Endodermal cell (in vitro differentiated cells): ENCODE measurements at regions not wholly inside any gene's neighbourhood (a gene's known extent, or its start where the extent isn't known, plus 50 kb on each side); places are given as distances from the start of the nearest gene placed in this dataset.

ENCODE experiments used
- DNase-seq: peaks from one replicate; pipeline ENCODE4 v3.0.0-alpha.2; 2017
- H3K27ac ChIP-seq: 2 replicates; pipeline ENCODE4 v1.5.1; 2013; ENCODE audit warnings: mild to moderate bottlenecking, low read depth, low read length, moderate library complexity
- H3K27me3 ChIP-seq: 2 replicates; pipeline ENCODE4 v1.6.1; 2013; ENCODE audit warnings: mild to moderate bottlenecking, low read length, moderate library complexity; ENCODE audit not compliant: insufficient read depth, control insufficient read depth, poor library complexity, severe bottlenecking
- H3K36me3 ChIP-seq: 2 replicates; pipeline ENCODE4 v1.7.0; 2013; ENCODE audit warnings: mild to moderate bottlenecking, low read length, moderate library complexity; ENCODE audit not compliant: control insufficient read depth, insufficient read depth
- H3K4me1 ChIP-seq: one replicate; pipeline ENCODE4 v1.7.0; 2013; ENCODE audit warnings: low read length; ENCODE audit not compliant: control insufficient read depth, insufficient read depth
- H3K4me3 ChIP-seq: 2 replicates; pipeline ENCODE4 v1.5.1; 2013; ENCODE audit warnings: mild to moderate bottlenecking, low read length, moderate library complexity
- H3K9ac ChIP-seq: 2 replicates; pipeline ENCODE4 v1.6.1; 2013; ENCODE audit warnings: mild to moderate bottlenecking, low read length, moderate library complexity; ENCODE audit not compliant: poor library complexity, severe bottlenecking; ENCODE audit errors: extremely low read depth
- H3K9me3 ChIP-seq: 2 replicates; pipeline ENCODE4 v1.6.1; 2013; ENCODE audit warnings: mild to moderate bottlenecking, low read length, moderate library complexity; ENCODE audit not compliant: control insufficient read depth
- H3K27ac Mint-ChIP-seq: 2 replicates; pipeline ENCODE4 v1.8.0; 2020; ENCODE audit warnings: mixed read lengths
- H3K27me3 Mint-ChIP-seq: 2 replicates; pipeline ENCODE4 v1.8.0; 2021; ENCODE audit warnings: mild to moderate bottlenecking, mixed read lengths; ENCODE audit not compliant: insufficient read depth
- H3K36me3 Mint-ChIP-seq: 2 replicates; pipeline ENCODE4 v1.8.0; 2020; ENCODE audit warnings: low read depth, mixed read lengths
- H3K4me1 Mint-ChIP-seq: 2 replicates; pipeline ENCODE4 v1.8.0; 2020; ENCODE audit warnings: mixed read lengths
- H3K4me3 Mint-ChIP-seq: 2 replicates; pipeline ENCODE4 v1.8.0; 2020; ENCODE audit warnings: mild to moderate bottlenecking, moderate library complexity, mixed read lengths
- H3K9me3 Mint-ChIP-seq: 2 replicates; pipeline ENCODE4 v1.8.0; 2020; ENCODE audit warnings: mild to moderate bottlenecking, mixed read lengths
- WGBS, 2 experiments: methylation state at CpG; one replicate each; pipeline versions ENCODE4 v1.1.5 to v1.1.7; 2013; ENCODE audit warnings: missing lambda C conversion rate in 2 of 2, mixed read lengths in 1 of 2; ENCODE audit not compliant: insufficient coverage in 1 of 2, insufficient read length in 1 of 2; 5-methylcytosine and 5-hydroxymethylcytosine counted together
- TF ChIP-seq, protein P1 (sequence below): fragments of 200-600 bp; sonication (generic); conservative IDR thresholded peaks from 2 replicates; pipeline ENCODE4 v1.5.0; 2021; ENCODE audit warnings: antibody characterized with exemption, mild to moderate bottlenecking

DNA sequence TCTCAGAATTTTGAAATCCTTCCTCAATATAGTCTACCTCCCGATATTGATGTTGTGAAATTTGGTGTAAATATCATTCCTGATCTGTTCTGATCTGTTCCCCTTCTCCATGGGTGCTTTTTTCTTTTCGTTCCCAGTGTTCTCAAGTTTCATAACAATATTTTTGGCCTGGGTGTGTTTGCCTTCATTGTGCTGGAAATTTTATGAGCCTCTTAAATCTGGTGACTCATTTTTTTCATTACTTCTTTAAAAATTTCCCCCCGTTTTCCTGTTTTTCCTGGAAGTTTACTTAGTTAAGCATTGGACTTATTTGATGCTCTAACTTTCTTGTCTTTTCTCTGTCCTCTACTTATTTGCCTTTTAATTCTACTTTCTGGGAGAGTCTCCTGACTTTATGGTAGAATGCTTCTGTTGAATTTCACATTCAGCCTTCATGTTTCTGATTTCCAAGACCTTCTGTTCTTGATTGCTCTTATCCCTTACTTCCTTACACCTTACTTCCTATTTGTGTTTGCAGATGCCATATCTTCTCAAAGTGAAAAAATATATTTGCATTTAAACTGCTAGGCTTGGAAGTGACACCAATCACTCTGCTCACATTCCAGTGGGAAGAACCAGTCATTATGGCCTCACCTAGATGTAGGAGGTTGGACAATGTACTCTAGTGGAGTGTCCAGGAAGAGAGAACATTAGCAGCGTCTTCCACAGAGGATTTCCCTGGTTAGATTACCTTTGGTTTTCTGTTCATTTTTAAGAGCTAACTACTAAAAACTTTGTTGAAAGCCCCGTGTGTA lies 441.9 kb downstream of the ARHGEF28 start:
- H3K4me1 ChIP-seq: no peaks in the 10 kb centered on the region
- no peak overlapping the region for H3K27ac Mint-ChIP-seq
- DNase-seq: no peak
- 91 to 94% methylated on average over 4 to 5 of the region's 5 CpGs for WGBS, 2 experiments
- H3K4me3 Mint-ChIP-seq: no peak overlapping the region
- no peaks in the 10 kb centered on the region for H3K36me3 Mint-ChIP-seq
- H3K4me1 Mint-ChIP-seq: peaks cover 8% of the 10 kb centered on the region
- H3K9me3 ChIP-seq: no peaks in the 10 kb centered on the region
- H3K36me3 ChIP-seq: no peaks in the 10 kb centered on the region
- H3K27ac ChIP-seq: no peak overlapping the region
- TF ChIP-seq, protein P1, sequence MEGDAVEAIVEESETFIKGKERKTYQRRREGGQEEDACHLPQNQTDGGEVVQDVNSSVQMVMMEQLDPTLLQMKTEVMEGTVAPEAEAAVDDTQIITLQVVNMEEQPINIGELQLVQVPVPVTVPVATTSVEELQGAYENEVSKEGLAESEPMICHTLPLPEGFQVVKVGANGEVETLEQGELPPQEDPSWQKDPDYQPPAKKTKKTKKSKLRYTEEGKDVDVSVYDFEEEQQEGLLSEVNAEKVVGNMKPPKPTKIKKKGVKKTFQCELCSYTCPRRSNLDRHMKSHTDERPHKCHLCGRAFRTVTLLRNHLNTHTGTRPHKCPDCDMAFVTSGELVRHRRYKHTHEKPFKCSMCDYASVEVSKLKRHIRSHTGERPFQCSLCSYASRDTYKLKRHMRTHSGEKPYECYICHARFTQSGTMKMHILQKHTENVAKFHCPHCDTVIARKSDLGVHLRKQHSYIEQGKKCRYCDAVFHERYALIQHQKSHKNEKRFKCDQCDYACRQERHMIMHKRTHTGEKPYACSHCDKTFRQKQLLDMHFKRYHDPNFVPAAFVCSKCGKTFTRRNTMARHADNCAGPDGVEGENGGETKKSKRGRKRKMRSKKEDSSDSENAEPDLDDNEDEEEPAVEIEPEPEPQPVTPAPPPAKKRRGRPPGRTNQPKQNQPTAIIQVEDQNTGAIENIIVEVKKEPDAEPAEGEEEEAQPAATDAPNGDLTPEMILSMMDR: no peak
- H3K4me3 ChIP-seq: no peak overlapping the region
- H3K9me3 Mint-ChIP-seq: no peaks in the 10 kb centered on the region
- H3K27me3 Mint-ChIP-seq: no peaks in the 10 kb centered on the region
- H3K27me3 ChIP-seq: no peaks in the 10 kb centered on the region
- H3K9ac ChIP-seq: no peak overlapping the region

GRCh38 chr5:74064911-74065310 lies 438.9 kb downstream of the ARHGEF28 start:
- no peaks in the 10 kb centered on the region for H3K9me3 ChIP-seq
- no peak overlapping the region for H3K9ac ChIP-seq
- Mint-ChIP-seq H3K27ac (no peak overlapping the region), H3K27me3 (no peaks in the 10 kb centered on the region), H3K36me3 (no peaks in the 10 kb centered on the region), H3K9me3 (no peaks in the 10 kb centered on the region), H3K4me3 (no peak overlapping the region), H3K4me1 (no peaks in the 10 kb centered on the region)
- H3K4me1 ChIP-seq: no peaks in the 10 kb centered on the region
- TF ChIP-seq, protein P1: no peak
- H3K4me3 ChIP-seq: no peak overlapping the region
- H3K36me3 ChIP-seq: no peaks in the 10 kb centered on the region
- H3K27ac ChIP-seq: no peak overlapping the region
- WGBS, 2 experiments: 83% methylated on average over 2 of the region's 3 CpGs
- H3K27me3 ChIP-seq: no peaks in the 10 kb centered on the region
- DNase-seq: no peak

DNA sequence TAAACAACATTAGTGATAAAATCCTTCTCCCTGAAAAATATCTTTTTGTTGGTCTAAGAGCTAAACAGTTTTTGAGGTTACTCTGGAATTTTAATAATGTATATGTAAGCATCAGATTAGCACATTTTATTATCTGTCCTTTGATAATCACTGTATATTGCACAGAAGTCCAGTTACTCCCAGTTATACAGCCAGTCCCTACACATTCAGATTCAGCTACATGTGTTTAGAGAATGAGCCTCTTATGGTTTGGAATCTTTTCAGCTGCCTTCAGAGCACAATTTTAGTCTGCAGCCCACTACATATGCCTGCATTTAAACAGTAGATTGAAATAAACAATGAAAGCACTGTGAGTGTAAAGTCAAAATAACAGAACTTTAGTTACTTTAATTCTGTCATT lies 438.2 kb downstream of the ARHGEF28 start:
- H3K4me1 ChIP-seq: no peaks in the 10 kb centered on the region
- H3K27ac Mint-ChIP-seq: no peak overlapping the region
- H3K27ac ChIP-seq: no peak overlapping the region
- no peaks in the 10 kb centered on the region for H3K9me3 ChIP-seq
- H3K4me1 Mint-ChIP-seq: no peaks in the 10 kb centered on the region
- no peaks in the 10 kb centered on the region for H3K36me3 ChIP-seq
- no peak overlapping the region for H3K4me3 Mint-ChIP-seq
- no peaks in the 10 kb centered on the region for H3K36me3 Mint-ChIP-seq
- H3K9me3 Mint-ChIP-seq: no peaks in the 10 kb centered on the region
- no peak overlapping the region for H3K4me3 ChIP-seq
- DNase-seq: no peak
- no peak overlapping the region for H3K9ac ChIP-seq
- no peaks in the 10 kb centered on the region for H3K27me3 Mint-ChIP-seq
- TF ChIP-seq, protein P1: no peak
- no peaks in the 10 kb centered on the region for H3K27me3 ChIP-seq
